ENCODE measurements at regions not wholly inside any gene's neighbourhood (a gene's known extent, or its start where the extent isn't known, plus 50 kb on each side); places are given as distances from the start of the nearest gene placed in this dataset.
A peak's percentile ranks its signal among the peaks of the same experiment; 100 is the strongest.

DNA sequence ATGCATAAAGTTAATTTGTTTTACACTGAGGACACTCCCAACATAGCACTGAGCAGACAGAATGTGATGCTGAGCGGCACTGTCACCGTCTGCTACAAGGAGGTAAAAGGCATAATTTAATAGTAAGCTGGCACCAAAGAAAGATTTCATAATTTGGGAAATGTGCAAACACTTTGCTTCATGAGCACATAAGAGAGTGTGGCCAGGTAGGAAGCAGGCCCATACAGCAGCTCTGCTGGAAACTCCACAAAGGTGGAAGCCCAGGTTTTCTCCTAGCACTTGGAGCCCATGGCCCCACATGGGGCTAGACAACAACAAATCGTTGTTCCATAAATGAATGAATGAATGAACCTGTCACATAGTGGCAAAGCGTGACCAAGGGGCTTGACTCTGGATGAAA, 68.5 kb upstream of the CACNA2D3 start:
- 77 to 88% (median 78%) methylated on average over 4 of the region's 4 CpGs for WGBS, 3 donors

DNA sequence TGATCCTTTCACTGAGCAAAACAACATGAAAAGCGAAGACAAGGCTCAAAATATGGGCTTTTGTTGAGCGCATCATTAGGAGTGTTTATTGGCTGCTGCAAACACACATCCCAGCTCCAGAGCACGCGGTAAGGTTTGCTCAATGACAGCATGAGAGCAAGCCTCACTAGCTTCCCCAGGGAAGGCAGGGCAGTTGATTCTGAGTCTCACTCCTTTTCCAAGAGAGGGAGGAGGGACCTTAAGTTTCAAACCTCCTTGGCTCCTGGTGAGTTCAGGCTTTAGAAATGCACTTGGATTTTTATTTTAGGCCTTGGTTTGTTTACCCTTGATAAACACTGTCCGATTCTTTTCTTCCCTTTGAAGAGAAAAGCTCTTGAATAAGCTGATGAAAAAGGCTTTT, 69.1 kb upstream of the CACNA2D3 start:
- FAIRE-seq (no peak), DNase-seq (no peak)
- Histone ChIP-seq H3K27me3 (ENCODE audit: control insufficient read depth in 3 of 3, insufficient read depth in 3 of 3, low read length in 3 of 3) (peaks cover 0 to 3% (median 1%) of the 10 kb centered on the region in 3 donors), H3K27ac (ENCODE audit: low read depth in 1 of 3, low read length in 2 of 3) (no peak overlapping the region), H3K4me1 (ENCODE audit: control insufficient read depth in 3 of 3, insufficient read depth in 2 of 3, low read depth in 1 of 3, low read length in 2 of 3) (no peaks in the 10 kb centered on the region), H3K9me3 (ENCODE audit: control insufficient read depth in 2 of 2, insufficient read depth in 1 of 2, low read depth in 1 of 2, low read length in 1 of 2) (no peaks in the 10 kb centered on the region), H3K4me3 (ENCODE audit: low read depth in 1 of 3, low read length in 3 of 3) (no peak overlapping the region), H3K36me3 (ENCODE audit: control insufficient read depth in 3 of 3, insufficient read depth in 2 of 3, low read depth in 1 of 3, low read length in 3 of 3) (no peaks in the 10 kb centered on the region)
- WGBS, 3 donors = 42 to 51% (median 46%) methylated on average over 5 of the region's 5 CpGs

More for the DNA sequence above, 68.5 kb upstream of the CACNA2D3 start:
- no peak for DNase-seq
- H3K4me1 ChIP-seq (ENCODE audit: control insufficient read depth in 3 of 3, insufficient read depth in 2 of 3, low read depth in 1 of 3, low read length in 2 of 3) = no peaks in the 10 kb centered on the region
- FAIRE-seq = no peak
- no peak overlapping the region for H3K4me3 ChIP-seq (ENCODE audit: low read depth in 1 of 3, low read length in 3 of 3)
- peaks cover 0 to 3% (median 1%) of the 10 kb centered on the region in 3 donors for H3K27me3 ChIP-seq (ENCODE audit: control insufficient read depth in 3 of 3, insufficient read depth in 3 of 3, low read length in 3 of 3)
- H3K9me3 ChIP-seq (ENCODE audit: control insufficient read depth in 2 of 2, insufficient read depth in 1 of 2, low read depth in 1 of 2, low read length in 1 of 2) = no peaks in the 10 kb centered on the region
- H3K36me3 ChIP-seq (ENCODE audit: control insufficient read depth in 3 of 3, insufficient read depth in 2 of 3, low read depth in 1 of 3, low read length in 3 of 3) = no peaks in the 10 kb centered on the region
- H3K27ac ChIP-seq (ENCODE audit: low read depth in 1 of 3, low read length in 2 of 3) = no peak overlapping the region

DNA sequence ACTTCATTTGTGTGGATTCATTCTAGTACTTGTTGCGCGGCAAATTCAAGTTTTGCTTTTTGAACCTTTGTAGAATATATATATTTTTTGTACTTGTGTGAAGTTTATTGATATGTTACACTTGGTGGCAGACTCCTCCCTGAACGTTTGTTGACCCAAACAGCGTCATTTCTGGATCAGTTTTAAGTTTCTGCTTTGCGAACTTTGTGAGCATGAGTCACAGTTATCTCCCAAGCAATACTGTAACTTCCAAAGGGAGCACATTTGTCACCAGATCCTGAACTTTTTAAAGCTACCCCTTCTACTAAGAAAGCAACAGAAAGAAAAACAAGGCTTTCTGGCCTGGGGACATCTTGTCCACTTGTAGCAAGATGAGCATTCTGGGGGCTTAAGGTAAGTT, 74.8 kb upstream of the CACNA2D3 start:
- Histone ChIP-seq H3K27me3 (ENCODE audit: control insufficient read depth in 3 of 3, insufficient read depth in 3 of 3, low read length in 3 of 3) (no peaks in the 10 kb centered on the region), H3K4me3 (ENCODE audit: low read depth in 1 of 3, low read length in 3 of 3) (no peak overlapping the region), H3K4me1 (ENCODE audit: control insufficient read depth in 3 of 3, insufficient read depth in 2 of 3, low read depth in 1 of 3, low read length in 2 of 3) (no peaks in the 10 kb centered on the region), H3K27ac (ENCODE audit: low read depth in 1 of 3, low read length in 2 of 3) (no peak overlapping the region), H3K9me3 (ENCODE audit: control insufficient read depth in 2 of 2, insufficient read depth in 1 of 2, low read depth in 1 of 2, low read length in 1 of 2) (no peaks in the 10 kb centered on the region), H3K36me3 (ENCODE audit: control insufficient read depth in 3 of 3, insufficient read depth in 2 of 3, low read depth in 1 of 3, low read length in 3 of 3) (no peaks in the 10 kb centered on the region)
- FAIRE-seq (no peak), DNase-seq (no peak)
- WGBS, 3 donors = 50 to 59% (median 55%) methylated on average over 5 of the region's 5 CpGs

DNA sequence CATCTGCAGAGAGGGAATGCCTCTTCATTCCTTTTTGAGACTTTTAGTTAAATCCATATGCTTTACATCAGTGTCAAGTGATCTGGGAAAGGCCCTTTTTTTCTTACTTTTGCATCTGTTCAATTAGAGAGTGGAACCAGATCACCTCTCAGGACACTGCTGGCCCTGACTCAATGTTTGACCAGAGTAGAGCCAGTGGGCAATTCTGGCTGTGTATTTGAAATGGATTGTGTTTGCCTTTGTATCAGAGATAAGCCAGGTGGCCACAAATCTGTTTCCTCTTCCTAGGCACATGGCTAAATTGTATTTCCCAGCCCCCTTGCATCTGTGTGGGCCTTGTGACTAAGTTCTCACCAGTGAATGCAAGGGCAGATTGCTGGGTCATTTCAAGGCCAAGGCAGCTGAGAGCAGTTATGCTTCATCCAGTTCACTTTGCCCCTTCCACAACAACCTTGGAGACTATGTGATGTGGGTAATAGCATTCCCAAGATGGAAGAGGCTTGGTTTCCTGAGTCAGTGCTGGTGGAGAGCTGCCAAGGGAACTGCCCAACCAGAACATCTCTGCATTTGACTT, 75.6 kb upstream of the CACNA2D3 start:
- DNase-seq = no peak
- H3K27ac ChIP-seq (ENCODE audit: low read depth in 1 of 3, low read length in 2 of 3) = no peak overlapping the region
- H3K27me3 ChIP-seq (ENCODE audit: control insufficient read depth in 3 of 3, insufficient read depth in 3 of 3, low read length in 3 of 3) = no peaks in the 10 kb centered on the region
- H3K36me3 ChIP-seq (ENCODE audit: control insufficient read depth in 3 of 3, insufficient read depth in 2 of 3, low read depth in 1 of 3, low read length in 3 of 3) = no peaks in the 10 kb centered on the region
- H3K9me3 ChIP-seq (ENCODE audit: control insufficient read depth in 2 of 2, insufficient read depth in 1 of 2, low read depth in 1 of 2, low read length in 1 of 2) = no peaks in the 10 kb centered on the region
- no peaks in the 10 kb centered on the region for H3K4me1 ChIP-seq (ENCODE audit: control insufficient read depth in 3 of 3, insufficient read depth in 2 of 3, low read depth in 1 of 3, low read length in 2 of 3)
- H3K4me3 ChIP-seq (ENCODE audit: low read depth in 1 of 3, low read length in 3 of 3) = no peak overlapping the region
- FAIRE-seq = no peak

DNA sequence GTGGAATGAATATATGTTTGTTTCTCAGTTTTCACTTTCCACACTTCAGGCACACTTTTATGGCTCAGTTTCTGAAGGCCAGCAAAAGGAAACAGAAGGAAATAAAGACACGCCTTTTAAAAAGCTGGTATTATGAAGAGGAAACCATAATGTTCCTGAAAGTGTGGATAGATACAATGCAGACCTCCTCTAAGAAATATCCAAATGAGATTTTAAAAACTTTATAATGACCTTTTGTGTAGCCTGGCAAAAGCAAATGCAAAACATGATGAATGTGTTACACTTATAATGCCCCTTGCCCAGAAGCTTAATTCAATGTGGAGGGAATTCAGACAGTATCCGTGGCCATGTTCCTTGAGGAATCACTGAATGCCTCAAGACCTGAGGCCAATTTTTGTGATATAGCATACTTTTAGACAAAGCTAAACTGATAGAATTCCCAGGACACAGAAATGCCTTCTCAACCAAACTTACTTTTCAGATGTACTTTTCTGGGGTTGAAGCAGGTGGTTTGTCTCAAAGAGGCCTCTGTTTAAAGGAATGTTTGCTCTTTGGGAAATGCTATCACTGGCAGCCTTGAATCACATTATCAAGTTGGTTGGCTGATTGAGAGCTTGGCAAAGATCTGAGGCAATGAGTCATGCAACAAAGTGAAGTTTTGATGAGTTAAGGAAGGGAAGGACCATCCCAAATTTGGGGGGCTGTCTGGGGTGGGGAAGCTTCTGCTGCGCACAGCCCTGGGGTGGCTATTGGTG, 77.1 kb upstream of the CACNA2D3 start:
- no peaks in the 10 kb centered on the region for H3K9me3 ChIP-seq (ENCODE audit: control insufficient read depth in 2 of 2, insufficient read depth in 1 of 2, low read depth in 1 of 2, low read length in 1 of 2)
- WGBS, 3 donors = 69 to 73% (median 72%) methylated on average over 3 of the region's 3 CpGs
- H3K36me3 ChIP-seq (ENCODE audit: control insufficient read depth in 3 of 3, insufficient read depth in 2 of 3, low read depth in 1 of 3, low read length in 3 of 3) = no peaks in the 10 kb centered on the region
- no peaks in the 10 kb centered on the region for H3K4me1 ChIP-seq (ENCODE audit: control insufficient read depth in 3 of 3, insufficient read depth in 2 of 3, low read depth in 1 of 3, low read length in 2 of 3)
- H3K4me3 ChIP-seq (ENCODE audit: low read depth in 1 of 3, low read length in 3 of 3) = no peak overlapping the region
- no peaks in the 10 kb centered on the region for H3K27me3 ChIP-seq (ENCODE audit: control insufficient read depth in 3 of 3, insufficient read depth in 3 of 3, low read length in 3 of 3)
- DNase-seq (no peak), FAIRE-seq (no peak)
- no peak overlapping the region for H3K27ac ChIP-seq (ENCODE audit: low read depth in 1 of 3, low read length in 2 of 3)

DNA sequence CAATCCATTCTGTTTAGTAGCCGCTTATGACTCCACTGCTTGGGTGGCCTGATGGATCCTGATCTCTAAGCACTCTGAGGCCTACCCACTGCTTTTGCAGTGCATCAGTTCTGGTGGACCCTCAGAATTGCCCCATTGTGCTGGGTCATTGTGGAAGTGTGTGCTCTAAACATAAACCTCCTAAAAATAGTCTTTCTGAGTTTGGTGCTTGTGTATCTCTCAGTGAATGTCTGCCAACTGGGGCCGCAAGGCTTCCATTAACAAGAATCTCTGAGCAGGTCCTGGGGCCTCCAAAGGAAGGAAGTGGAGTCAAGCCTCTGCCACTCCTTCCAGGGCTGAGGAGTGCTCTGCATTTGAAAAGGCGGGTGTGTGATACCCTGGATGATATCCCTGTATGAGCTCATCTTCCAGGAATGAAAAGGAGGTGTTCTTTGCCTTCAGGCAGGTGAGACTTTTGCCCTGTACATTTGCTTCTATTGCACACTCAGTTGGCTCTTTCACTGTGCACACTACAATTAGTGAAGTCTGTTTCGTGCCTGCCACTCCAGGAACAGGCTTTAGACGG, 80.0 kb upstream of the CACNA2D3 start:
- peak in 1 of 2 donors; percentile 15 for DNase-seq

DNA sequence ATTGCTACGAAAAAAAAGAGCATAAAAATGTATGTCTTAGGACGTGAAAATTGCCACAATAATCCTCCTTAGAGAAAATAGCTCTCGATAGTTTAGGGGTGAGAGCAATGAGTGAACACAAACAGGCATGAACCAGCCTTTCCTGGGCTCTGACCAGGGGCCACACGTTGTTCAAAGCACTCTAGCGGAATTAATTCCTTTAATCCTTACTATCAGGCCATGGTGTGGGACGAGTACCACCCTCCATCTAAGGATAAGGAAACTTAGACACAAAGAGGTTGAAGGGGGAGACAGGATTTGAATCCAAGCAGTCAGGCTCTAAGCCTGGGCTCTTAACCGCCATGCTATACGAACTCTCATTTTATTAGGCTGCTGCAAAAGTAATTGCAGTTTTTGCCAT, 81.9 kb upstream of the CACNA2D3 start:
- no peak overlapping the region for H3K27ac ChIP-seq (ENCODE audit: low read depth in 1 of 3, low read length in 2 of 3)
- no peak for FAIRE-seq
- H3K36me3 ChIP-seq (ENCODE audit: control insufficient read depth in 3 of 3, insufficient read depth in 2 of 3, low read depth in 1 of 3, low read length in 3 of 3) = no peaks in the 10 kb centered on the region
- H3K27me3 ChIP-seq (ENCODE audit: control insufficient read depth in 3 of 3, insufficient read depth in 3 of 3, low read length in 3 of 3) = no peaks in the 10 kb centered on the region
- H3K9me3 ChIP-seq (ENCODE audit: control insufficient read depth in 2 of 2, insufficient read depth in 1 of 2, low read depth in 1 of 2, low read length in 1 of 2) = no peaks in the 10 kb centered on the region
- DNase-seq = no peak
- 73 to 83% (median 78%) methylated on average over 8 of the region's 8 CpGs for WGBS, 3 donors
- H3K4me1 ChIP-seq (ENCODE audit: control insufficient read depth in 3 of 3, insufficient read depth in 2 of 3, low read depth in 1 of 3, low read length in 2 of 3) = no peaks in the 10 kb centered on the region
- no peak overlapping the region for H3K4me3 ChIP-seq (ENCODE audit: low read depth in 1 of 3, low read length in 3 of 3)

More for the DNA sequence above, 80.0 kb upstream of the CACNA2D3 start:
- Histone ChIP-seq H3K27me3 (ENCODE audit: control insufficient read depth in 3 of 3, insufficient read depth in 3 of 3, low read length in 3 of 3) (no peaks in the 10 kb centered on the region), H3K4me1 (ENCODE audit: control insufficient read depth in 3 of 3, insufficient read depth in 2 of 3, low read depth in 1 of 3, low read length in 2 of 3) (no peaks in the 10 kb centered on the region), H3K9me3 (ENCODE audit: control insufficient read depth in 2 of 2, insufficient read depth in 1 of 2, low read depth in 1 of 2, low read length in 1 of 2) (no peaks in the 10 kb centered on the region), H3K27ac (ENCODE audit: low read depth in 1 of 3, low read length in 2 of 3) (no peak overlapping the region), H3K4me3 (ENCODE audit: low read depth in 1 of 3, low read length in 3 of 3) (no peak overlapping the region), H3K36me3 (ENCODE audit: control insufficient read depth in 3 of 3, insufficient read depth in 2 of 3, low read depth in 1 of 3, low read length in 3 of 3) (no peaks in the 10 kb centered on the region)
- no peak for FAIRE-seq
- WGBS, 3 donors = 48 to 66% (median 55%) methylated on average over 5 of the region's 5 CpGs

DNA sequence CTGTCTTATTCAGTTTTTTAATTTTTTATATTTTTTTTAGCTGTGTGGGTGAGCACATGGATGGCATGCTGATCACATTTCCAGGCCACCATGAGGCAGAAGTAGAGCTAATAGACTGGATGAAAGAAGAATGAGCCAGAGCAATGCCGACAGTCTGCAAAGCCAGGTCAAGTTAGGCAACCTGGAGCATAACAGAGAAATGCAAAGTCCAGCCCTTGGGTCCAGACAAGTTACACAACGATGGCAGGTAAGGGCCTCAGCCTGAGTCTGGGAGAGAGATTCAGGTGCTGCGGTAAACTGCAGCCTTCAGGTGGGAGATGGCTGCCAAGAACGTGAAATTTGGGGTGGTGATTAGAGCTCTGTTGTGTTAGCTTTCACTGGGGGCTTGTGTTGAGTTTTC, 84.0 kb upstream of the CACNA2D3 start:
- Histone ChIP-seq H3K4me1 (ENCODE audit: control insufficient read depth in 3 of 3, insufficient read depth in 2 of 3, low read depth in 1 of 3, low read length in 2 of 3) (no peaks in the 10 kb centered on the region), H3K27me3 (ENCODE audit: control insufficient read depth in 3 of 3, insufficient read depth in 3 of 3, low read length in 3 of 3) (no peaks in the 10 kb centered on the region), H3K27ac (ENCODE audit: low read depth in 1 of 3, low read length in 2 of 3) (no peak overlapping the region), H3K36me3 (ENCODE audit: control insufficient read depth in 3 of 3, insufficient read depth in 2 of 3, low read depth in 1 of 3, low read length in 3 of 3) (no peaks in the 10 kb centered on the region), H3K9me3 (ENCODE audit: control insufficient read depth in 2 of 2, insufficient read depth in 1 of 2, low read depth in 1 of 2, low read length in 1 of 2) (no peaks in the 10 kb centered on the region), H3K4me3 (ENCODE audit: low read depth in 1 of 3, low read length in 3 of 3) (no peak overlapping the region)
- no peak for FAIRE-seq
- 79 to 81% (median 80%) methylated on average over 4 of the region's 4 CpGs for WGBS, 3 donors
- no peak for DNase-seq

Data from small intestine (tissue), 7 donors.